Heart left ventricle (tissue), 16 donors: ENCODE measurements at regions not wholly inside any gene's neighbourhood (a gene's known extent, or its start where the extent isn't known, plus 50 kb on each side); places are given as distances from the start of the nearest gene placed in this dataset.

Experiments used
- ATAC-seq, 4 donors: fragments of 200-7000 bp; cut with Tn5 transposase; one replicate each; pipeline ENCODE4 v1.9.1; 2020 to 2022; ENCODE audit warnings: moderate library complexity in 4 of 4, mild to moderate bottlenecking in 3 of 4, moderate number of reproducible peaks in 1 of 4
- DNase-seq, 5 donors: peaks; one replicate each; pipeline ENCODE4 v3.0.0-alpha.2; 2020
- H3K27ac ChIP-seq, 12 donors: fragments of 200-600 bp; sonication (generic) in 4 of 12; one replicate each; pipeline versions ENCODE4 v1.5.0 to v1.8.0; 2016 to 2022; ENCODE audit warnings: mild to moderate bottlenecking in 2 of 12
- H3K27me3 ChIP-seq, 9 donors: fragments of 200-600 bp; sonication (generic) in 2 of 9; one replicate each; pipeline versions ENCODE4 v1.5.1 to v1.8.0; 2016 to 2022; ENCODE audit warnings: mild to moderate bottlenecking in 3 of 9
- H3K36me3 ChIP-seq, 9 donors: fragments of 200-600 bp; sonication (generic) in 2 of 9; one replicate each; pipeline versions ENCODE4 v1.5.0 to v1.8.0; 2018 to 2022; ENCODE audit warnings: mild to moderate bottlenecking in 2 of 9
- H3K4me1 ChIP-seq, 12 donors: fragments of 200-600 bp; sonication (generic) in 4 of 12; one replicate each; pipeline versions ENCODE4 v1.5.0 to v1.8.0; 2016 to 2022; ENCODE audit warnings: mild to moderate bottlenecking in 3 of 12
- H3K4me3 ChIP-seq, 12 donors: fragments of 200-600 bp; sonication (generic) in 4 of 12; one replicate each; pipeline versions ENCODE4 v1.5.0 to v1.8.0; 2017 to 2022; ENCODE audit warnings: mild to moderate bottlenecking in 9 of 12, moderate library complexity in 4 of 12
- H3K9me3 ChIP-seq, 12 donors: fragments of 200-600 bp; sonication (generic) in 4 of 12; one replicate each; pipeline versions ENCODE4 v1.5.0 to v1.8.0; 2016 to 2022; ENCODE audit warnings: mild to moderate bottlenecking in 1 of 12
- CTCF ChIP-seq, 12 donors: fragments of 200-600 bp; sonication (generic) in 4 of 12; IDR thresholded peaks; one replicate each; pipeline versions ENCODE4 v1.5.0 to v1.8.0; 2018 to 2022; ENCODE audit warnings: antibody characterized with exemption in 12 of 12, mild to moderate bottlenecking in 5 of 12
- POLR2A ChIP-seq, 2 donors: fragments of 450-650 bp; IDR thresholded peaks; one replicate each; pipeline ENCODE4 v1.6.1; 2017; ENCODE audit warnings: antibody characterized with exemption in 2 of 2, mild to moderate bottlenecking in 2 of 2, moderate library complexity in 2 of 2
- WGBS, 4 donors: extraction: QIAGEN DNeasy Blood & Tissue Kit in 2 of 4; methylation state at CpG; one replicate each; pipeline versions ENCODE4 v1.1.5 to v1.1.7; 2013 to 2018; 5-methylcytosine and 5-hydroxymethylcytosine counted together
- intact Hi-C, 10 donors: fragments of 100-400 bp; cut with DNase I; formaldehyde crosslinking; loops; one replicate each; pipeline versions ENCODE4 v1.11.1 to v1.14.2; 2022
- donor health status: ischemic (EF 13 %, LVEDD 7.1; RV severe dilation, severe dysfunction).
- donor health status: healthy with polysubstance abuse.
- donor health status: DM: no; HTN: yes; CAD: no.
- donor health status: DM: no; HTN: no; CAD: no.
- donor health status: ischemic (EF 25% LVEDD 6.9; RV normal size, moderate dysfunction).
- donor health status: ischemic (EF 25% LVEDD 5.7; RV mildly dilated, moderate dysfunction).
- donor health status: healthy.
- donor health status: DM: yes; HTN: yes; CAD: no.
- donor health status: ischemic (EF 35%, LVEDD 5.7; RV mildly dilated, moderate dysfunction).
- donor health status: nonischemic (EF 11% LVEDD 7.7; RV severe dilation, severe dysfunction).
- donor health status: DM: yes; HTN: yes; CAD: no.
- donor health status: PGD.
- donor health status: ischemic (EF 29% LVEDD 5.4; RV normal size, mild dysfunction).
- donor health status: nonischemic (EF 23%, LVEDD 6.1; RV moderate dilation, normal function).

DNA sequence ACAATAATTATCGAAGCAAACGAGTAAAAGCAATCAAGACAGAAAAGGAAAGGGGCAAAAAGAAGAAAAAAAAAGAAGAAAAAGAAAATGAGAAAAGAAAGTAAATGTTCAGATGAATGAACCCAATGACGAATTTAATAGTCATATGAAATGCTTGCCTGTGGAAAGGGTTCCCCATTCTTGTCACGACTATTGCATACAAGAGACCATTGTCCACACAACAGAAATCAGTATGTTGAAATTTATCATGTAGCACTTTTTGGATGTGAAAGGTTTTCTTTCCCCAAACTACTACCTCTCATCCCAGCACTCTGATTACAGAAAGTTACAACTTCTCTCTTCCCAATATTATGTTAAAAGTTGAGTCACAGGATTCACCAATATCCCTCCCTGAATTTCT, 162.4 kb downstream of the ZDHHC21 start:
- intact Hi-C loops = loop anchor here in 3 of 10 donors (10.0 kb wide), 3 partner anchors 46 to 124 kb away; no protein-coding TSS in a partner anchor
- TF ChIP-seq CTCF (IDR thresholded peaks at IDR 0.05) (no peak), POLR2A (IDR thresholded peaks at IDR 0.05) (no peak)
- DNase-seq = no peak
- Histone ChIP-seq H3K27ac (no peak overlapping the region), H3K4me3 (no peak overlapping the region), H3K9me3 (no peaks in the 10 kb centered on the region), H3K4me1 (peaks cover 0 to 22% (median 8%) of the 10 kb centered on the region in 12 donors), H3K27me3 (no peaks in the 10 kb centered on the region), H3K36me3 (no peaks in the 10 kb centered on the region)
- 82 to 89% (median 85%) methylated on average over 4 of the region's 4 CpGs for WGBS, 4 donors
- no peak for ATAC-seq

DNA sequence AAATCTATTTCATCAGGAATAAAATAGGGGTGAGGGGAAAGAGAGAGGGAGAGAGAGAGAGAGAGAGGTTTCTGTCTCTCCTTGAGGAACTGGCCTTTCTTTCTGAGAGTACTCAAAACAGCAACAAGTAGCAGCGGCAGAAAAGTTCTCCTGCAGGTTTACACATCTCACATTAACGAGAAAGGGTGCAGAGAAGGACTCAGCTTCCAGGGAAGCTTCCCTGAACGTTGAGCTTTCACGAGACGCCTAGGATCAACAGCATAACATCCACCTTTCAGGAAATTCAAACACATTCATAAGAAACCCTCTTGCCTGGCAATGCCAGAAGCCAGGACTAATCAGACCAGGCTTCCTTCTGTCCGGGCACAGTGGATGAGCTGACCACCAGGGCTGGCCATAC, 162.9 kb downstream of the ZDHHC21 start:
- Histone ChIP-seq H3K27ac (no peak overlapping the region), H3K9me3 (no peaks in the 10 kb centered on the region), H3K4me1 (peaks cover 0 to 22% (median 8%) of the 10 kb centered on the region in 12 donors), H3K4me3 (no peak overlapping the region), H3K27me3 (no peaks in the 10 kb centered on the region), H3K36me3 (no peaks in the 10 kb centered on the region)
- 65 to 75% (median 72%) methylated on average over 6 of the region's 6 CpGs for WGBS, 4 donors
- TF ChIP-seq CTCF (IDR thresholded peaks at IDR 0.05) (no peak), POLR2A (IDR thresholded peaks at IDR 0.05) (no peak)
- no peak for ATAC-seq
- DNase-seq = no peak
- intact Hi-C loops = loop anchor here in 3 of 10 donors (10.0 kb wide), 3 partner anchors 46 to 124 kb away; no protein-coding TSS in a partner anchor

DNA sequence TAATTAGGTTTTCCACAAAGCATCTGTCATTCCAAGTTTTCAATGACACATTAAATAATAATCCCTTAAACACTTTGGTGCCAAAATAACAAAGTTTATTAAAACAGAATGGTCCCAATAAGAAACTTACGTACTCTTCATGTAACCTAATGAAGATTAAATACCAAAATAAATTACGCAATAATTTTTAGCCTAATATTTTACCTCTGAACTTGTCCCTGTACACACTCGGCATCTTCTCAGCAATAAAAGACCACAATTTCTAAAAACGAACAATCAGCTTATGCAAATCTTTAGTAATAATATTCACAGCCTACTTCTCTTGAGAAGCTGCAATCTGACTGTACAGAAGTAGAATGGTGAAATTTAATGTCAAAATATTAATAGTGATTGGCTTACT, 163.6 kb downstream of the ZDHHC21 start:
- WGBS, 4 donors = 90 to 97% (median 95%) methylated on average over 4 of the region's 4 CpGs
- intact Hi-C loops = loop anchor here in 3 of 10 donors (10.0 kb wide), 3 partner anchors 45 to 125 kb away; no protein-coding TSS in a partner anchor
- no peaks in the 10 kb centered on the region for H3K36me3 ChIP-seq
- no peaks in the 10 kb centered on the region for H3K27me3 ChIP-seq
- no peaks in the 10 kb centered on the region for H3K9me3 ChIP-seq
- H3K4me1 ChIP-seq = peaks cover 0 to 18% (median 5%) of the 10 kb centered on the region in 12 donors
- H3K4me3 ChIP-seq = no peak overlapping the region
- TF ChIP-seq POLR2A (IDR thresholded peaks at IDR 0.05) = no peak
- ATAC-seq (no peak), DNase-seq (no peak)
- no peak overlapping the region for H3K27ac ChIP-seq

- Histone ChIP-seq H3K9me3 (no peaks in the 10 kb centered on the region), H3K4me3 (peak overlapping the region in 1 of 12 donors; percentile 8), H3K4me1 (peaks cover 0 to 12% (median under 1%) of the 10 kb centered on the region in 12 donors), H3K27ac (peak overlapping the region in 4 of 12 donors; percentile 8 to 45 (median 16)), H3K36me3 (no peaks in the 10 kb centered on the region), H3K27me3 (no peaks in the 10 kb centered on the region)
- no peak for TF ChIP-seq POLR2A (IDR thresholded peaks at IDR 0.05)
- no peak for TF ChIP-seq CTCF (IDR thresholded peaks at IDR 0.05)
- intact Hi-C loops = no loop called here
- ATAC-seq = no peak
- DNase-seq = no peak
- WGBS, 4 donors = 48 to 51% (median 49%) methylated on average over 3 of the region's 3 CpGs
These were observed 164.2 kb downstream of the ZDHHC21 start for GRCh38 chr9:14529054-14529453.

DNA sequence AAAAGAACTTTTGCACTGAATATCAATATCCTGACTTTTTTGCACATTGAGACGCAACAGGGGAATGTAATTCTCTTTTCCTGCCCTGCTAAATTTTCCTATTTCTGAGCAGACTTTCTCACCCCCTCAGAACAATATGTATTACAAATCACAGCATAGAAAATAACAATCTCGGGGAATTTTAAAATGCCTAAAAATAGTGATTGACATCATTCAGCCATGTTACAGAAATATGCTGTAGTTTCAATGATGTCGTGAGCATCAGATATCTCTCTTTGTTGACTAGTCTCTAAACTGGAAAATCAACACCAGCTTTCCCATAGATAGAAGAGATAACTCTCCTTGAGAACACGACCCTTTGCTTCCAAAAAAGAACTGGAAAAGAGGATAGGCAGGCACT, 166.7 kb downstream of the ZDHHC21 start:
- Histone ChIP-seq H3K27me3 (no peaks in the 10 kb centered on the region), H3K4me3 (no peak overlapping the region), H3K9me3 (no peaks in the 10 kb centered on the region), H3K27ac (no peak overlapping the region), H3K4me1 (peaks cover 0 to 11% (median 0%) of the 10 kb centered on the region in 12 donors), H3K36me3 (no peaks in the 10 kb centered on the region)
- TF ChIP-seq CTCF (IDR thresholded peaks at IDR 0.05) = no peak
- TF ChIP-seq POLR2A (IDR thresholded peaks at IDR 0.05) = no peak
- DNase-seq (no peak), ATAC-seq (no peak)
- WGBS, 4 donors = 36 to 59% (median 44%) methylated on average over 4 of the region's 4 CpGs
- intact Hi-C loops = no loop called here
